Right lung (tissue), 2 donors: ENCODE measurements at regions not wholly inside any gene's neighbourhood (a gene's known extent, or its start where the extent isn't known, plus 50 kb on each side); places are given as distances from the start of the nearest gene placed in this dataset.
"Not testable (repeated sequence)": the region's sequence is repeated elsewhere in the genome, so short reads cannot be mapped to it uniquely, and the experiment has no call there.

ENCODE experiments used
- DNase-seq, 2 donors: peaks; one replicate each; pipeline ENCODE4 v3.0.0-alpha.2; 2013

DNA sequence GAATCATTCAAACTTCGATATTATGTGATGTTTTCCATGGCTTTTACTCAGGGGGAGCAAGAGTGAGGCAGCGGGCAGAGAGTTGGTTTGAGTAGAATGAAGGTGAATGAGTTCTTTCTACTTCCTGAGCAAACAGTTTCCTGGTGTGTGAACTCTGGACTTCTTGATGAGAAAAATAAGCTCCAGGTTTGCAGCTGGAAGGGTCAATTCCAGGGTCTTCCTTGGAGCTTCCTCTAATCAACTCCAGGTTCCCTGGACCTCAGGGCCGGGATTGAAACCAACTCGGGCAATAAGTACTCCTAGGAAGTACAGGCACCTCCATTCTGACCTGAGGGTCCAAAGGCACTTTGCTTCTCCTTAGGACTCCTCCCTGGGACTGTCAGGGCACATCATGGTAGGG is 243.6 kb upstream of the ONECUT1 start:
- DNase-seq, result no peak

DNA sequence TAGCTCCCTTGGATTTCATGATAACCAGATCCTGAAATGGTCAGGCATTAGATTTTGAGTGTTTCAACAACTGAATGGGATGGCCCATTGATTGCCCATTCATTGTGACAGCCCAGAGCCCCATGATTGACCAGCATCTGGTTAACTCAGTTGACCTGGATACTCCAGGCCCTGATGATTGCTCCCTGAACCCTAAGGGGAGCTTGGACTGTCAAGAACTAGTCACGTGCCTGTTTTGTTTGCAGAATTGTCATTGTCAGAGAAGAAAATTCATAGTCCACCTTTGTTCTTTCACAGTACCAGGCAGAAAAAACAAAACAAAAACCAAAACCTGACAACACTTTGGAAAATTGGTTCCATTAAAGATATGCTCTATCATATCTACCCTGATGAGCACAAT is 241.3 kb upstream of the ONECUT1 start:
- DNase-seq, result no peak

DNA sequence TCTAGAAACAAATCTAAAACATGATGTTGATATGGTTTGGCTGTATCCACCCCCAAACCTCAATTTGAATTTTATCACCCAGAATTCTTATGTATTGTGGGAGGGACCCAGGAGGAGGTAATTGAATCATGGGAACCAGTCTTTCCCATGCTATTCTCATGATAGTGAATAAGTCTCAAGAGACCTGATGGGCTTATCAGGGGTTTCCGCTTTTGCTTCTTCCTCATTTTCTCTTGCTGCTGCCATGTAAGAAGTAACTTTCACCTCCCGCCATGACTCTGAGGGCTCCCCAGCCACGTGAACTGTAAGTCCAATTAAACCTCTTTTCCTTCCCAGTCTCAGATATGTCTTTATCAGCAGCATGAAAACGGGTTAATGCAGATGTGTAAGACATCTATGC is 232.7 kb upstream of the ONECUT1 start:
- no peak for DNase-seq

- DNase-seq, result no peak
Measured at GRCh38 chr15:53013329-53013728, 223.2 kb upstream of the ONECUT1 start.

DNA sequence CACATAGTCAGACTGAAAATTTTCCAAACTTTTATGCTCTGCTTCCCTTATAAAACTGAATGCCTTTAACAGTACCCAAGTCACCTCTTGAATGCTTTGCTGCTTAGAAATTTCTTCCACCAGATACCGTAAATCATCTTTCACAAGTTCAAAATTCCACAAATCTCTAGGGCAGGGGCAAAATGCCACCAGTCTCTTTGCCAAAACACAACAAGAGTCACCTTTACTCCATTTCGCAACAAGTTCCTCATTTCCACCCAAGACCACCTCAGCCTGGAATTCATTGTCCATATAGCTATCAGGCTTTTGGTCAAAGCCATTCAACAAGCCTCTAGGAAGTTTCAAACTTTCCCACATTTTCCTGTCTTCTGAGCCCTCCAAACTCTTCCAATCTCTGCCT is 221.6 kb upstream of the ONECUT1 start:
- DNase-seq, result not testable (repeated sequence)

DNA sequence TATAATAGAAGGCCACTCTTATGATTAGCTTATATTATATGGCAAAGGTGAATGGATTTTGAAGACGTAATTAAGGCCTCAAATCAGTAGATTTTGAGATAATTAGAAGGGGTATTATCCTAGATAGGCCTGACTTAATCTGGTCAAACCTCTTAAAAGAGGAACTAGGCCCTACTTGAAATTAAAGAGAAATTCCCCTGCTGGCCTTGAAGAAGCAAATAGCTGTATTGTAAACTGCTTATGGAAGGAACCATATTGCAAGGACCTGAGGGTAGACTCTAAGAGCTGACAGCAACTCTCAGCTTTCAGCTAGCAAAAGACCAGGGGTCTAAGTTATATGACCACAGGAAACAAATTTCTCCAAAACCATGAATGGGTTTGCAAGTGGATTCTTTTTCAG is 219.0 kb upstream of the ONECUT1 start:
- DNase-seq, result no peak

DNA sequence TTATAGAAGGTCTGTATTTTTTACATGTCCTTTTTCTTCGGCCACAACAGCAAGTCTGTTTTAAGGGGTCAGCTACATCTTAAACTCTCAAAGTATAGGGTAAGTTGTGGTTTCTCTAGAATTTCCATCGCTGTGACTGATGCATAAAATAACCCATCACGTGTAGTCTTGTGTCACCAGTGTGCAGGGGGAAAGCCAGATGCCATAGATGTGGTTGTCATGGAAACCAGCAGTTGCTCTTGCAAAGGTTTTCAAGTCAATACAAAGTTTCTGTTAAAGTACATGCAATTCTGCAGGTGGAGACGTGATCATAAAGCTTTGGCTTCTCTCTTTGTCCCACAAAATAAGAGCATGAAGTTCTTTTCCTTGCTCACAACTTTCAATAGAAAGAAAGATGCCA is 210.3 kb upstream of the ONECUT1 start:
- no peak for DNase-seq

DNA sequence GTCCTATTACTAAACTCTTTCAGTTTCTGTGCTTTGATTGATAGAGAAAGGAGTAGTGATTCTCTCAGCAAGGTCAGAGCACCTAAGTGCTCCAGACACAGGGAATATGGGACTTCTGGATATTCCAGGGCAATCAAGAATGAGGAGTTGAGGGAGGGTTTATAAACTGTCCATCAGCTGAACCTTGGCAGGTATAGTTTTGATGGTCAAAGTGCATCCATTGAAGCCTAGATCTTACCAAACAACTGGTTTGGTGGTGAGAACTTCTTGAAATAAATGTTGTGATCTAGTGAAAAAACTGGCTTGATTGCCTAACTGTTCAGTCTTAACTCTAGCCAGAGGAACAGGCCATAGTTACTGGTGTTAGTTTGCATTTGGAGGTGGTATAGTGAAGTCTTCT is 207.0 kb upstream of the ONECUT1 start:
- no peak for DNase-seq

- DNase-seq, result no peak
Measured at GRCh38 chr15:52994290-52994689, 204.2 kb upstream of the ONECUT1 start.

- DNase-seq, result no peak
Measured at GRCh38 chr15:52984507-52984906, 194.4 kb upstream of the ONECUT1 start.

DNA sequence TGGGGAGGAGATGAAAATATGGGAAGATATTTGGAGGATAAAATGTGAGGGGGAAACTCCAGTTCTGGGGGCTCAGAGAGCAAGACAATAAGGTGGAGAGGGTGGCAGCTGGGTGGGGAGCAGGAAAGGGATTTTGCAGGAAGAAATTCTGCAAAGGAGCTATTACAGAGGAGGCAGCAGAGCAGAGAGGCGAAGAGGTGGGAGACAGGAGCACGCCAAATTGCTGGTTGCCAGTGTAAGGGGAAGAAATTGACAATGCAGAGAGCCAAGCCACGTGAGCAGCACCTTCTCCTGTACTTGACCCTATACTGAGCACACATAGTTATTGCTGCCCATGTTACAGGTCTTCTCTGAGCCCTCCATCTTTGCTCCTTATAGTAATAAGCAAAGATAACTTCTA is 190.3 kb upstream of the ONECUT1 start:
- DNase-seq, result no peak

- no peak for DNase-seq
Measured at GRCh38 chr15:52976516-52977075, 186.5 kb upstream of the ONECUT1 start.

DNA sequence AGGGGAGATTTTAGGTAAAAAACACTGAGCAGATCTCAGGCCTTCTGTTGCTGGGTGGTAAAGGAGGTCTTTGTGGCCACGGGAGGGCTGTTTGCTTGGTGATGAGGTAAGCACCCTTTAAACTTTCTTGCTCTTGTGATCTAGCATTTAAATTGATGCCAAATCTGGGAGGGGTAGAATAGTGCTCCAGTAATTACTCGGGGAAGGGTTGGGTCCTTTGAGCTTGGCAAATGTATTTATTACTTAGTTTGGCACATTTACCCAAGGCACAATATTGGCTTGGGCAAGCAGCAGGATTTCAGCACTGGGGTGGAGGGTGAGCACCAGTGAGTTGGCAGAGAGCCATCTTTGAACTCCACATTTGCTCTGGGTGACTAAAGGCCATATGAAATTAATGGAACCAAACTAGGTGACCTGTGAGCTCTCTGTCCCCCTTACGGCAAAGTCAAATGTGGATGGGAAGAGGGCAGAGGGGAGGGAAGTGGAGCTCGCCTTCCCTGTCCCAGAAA is 185.9 kb upstream of the ONECUT1 start:
- DNase-seq, result no peak

DNA sequence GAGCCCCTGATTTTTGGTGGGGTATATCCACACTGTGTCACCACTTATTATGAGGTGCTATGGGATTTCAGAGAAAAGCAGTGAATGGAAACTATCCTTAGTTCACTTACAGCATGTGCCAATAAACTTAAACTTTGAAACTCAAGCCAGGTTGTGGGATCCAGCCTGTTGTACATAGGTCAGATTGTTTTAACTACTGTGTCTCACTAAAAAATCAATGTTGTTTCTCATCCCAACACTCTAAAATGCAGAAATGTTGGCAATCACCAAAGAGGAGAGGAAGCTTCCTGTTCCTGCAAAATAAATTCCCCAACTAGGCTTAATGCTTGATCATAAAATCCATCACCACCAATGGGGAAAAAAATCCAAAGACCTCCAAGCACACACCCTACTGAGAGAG is 173.7 kb upstream of the ONECUT1 start:
- DNase-seq, result no peak

GRCh38 chr15:52960283-52960682 is 170.1 kb upstream of the ONECUT1 start:
- DNase-seq, result no peak

- DNase-seq, result no peak
Measured at GRCh38 chr15:52943746-52944145, 153.6 kb upstream of the ONECUT1 start.

GRCh38 chr15:52936489-52936888 is 146.4 kb upstream of the ONECUT1 start:
- no peak for DNase-seq

- no peak for DNase-seq
Measured at GRCh38 chr15:52925130-52925529, 135.0 kb upstream of the ONECUT1 start.

GRCh38 chr15:52924630-52925029 is 134.5 kb upstream of the ONECUT1 start:
- no peak for DNase-seq

DNA sequence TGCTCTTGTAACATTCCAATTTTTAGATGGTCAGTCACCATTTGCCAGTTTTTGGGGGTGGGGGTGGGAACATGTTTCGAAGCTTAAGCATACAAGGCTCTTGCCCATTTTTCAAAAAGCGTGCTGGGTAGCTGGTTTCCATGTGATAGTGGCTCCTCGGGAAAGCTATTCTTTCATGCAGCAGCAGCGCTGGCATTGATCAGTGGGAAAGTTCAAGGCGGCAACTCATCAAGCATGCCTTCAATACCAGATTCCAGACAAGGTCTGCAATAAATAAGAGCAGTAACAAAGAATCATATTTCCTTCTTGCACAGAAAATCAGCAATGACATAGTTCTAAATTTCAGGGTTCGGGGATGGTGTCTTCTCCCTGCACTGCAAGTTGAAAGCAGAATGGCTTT is 133.5 kb upstream of the ONECUT1 start:
- DNase-seq, result no peak

DNA sequence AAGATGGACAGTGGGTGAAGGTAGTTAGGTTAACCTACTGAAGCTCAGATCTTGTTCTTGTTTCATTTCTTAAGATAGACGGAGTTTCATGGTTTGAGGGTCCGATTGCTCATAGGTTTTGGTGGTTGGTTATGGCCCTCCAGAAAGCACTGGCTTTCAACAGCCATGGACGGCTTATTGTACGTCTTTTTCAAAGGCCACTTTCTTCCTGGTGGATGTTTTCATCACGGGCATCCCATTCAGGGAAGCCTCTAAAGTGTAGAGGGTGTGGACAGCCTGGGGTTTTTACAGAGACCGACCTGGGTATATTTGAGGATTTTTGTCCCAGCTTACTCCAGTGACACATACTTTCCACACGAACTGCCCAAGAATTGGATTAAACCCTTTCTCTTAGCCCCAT is 132.7 kb upstream of the ONECUT1 start:
- no peak for DNase-seq

DNA sequence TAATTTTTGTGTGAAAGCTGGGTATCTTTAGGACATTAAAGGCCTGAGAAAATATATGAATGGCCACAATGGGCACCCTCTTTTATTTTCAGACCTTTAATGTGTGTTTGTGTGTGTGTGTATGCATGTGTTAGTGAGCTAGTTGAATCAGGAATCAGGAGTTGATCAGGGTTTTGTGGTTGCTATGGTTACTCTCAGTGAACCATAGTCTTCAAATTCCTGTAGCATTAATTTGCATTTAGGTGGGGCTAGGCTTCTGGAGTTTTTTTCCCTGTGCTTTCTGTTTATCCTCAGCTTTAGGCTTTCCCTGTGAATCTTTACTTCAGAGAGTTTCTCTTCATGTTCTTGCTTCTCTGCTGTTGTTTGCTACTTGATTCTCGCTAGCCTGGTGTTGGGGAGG is 122.0 kb upstream of the ONECUT1 start:
- no peak for DNase-seq

DNA sequence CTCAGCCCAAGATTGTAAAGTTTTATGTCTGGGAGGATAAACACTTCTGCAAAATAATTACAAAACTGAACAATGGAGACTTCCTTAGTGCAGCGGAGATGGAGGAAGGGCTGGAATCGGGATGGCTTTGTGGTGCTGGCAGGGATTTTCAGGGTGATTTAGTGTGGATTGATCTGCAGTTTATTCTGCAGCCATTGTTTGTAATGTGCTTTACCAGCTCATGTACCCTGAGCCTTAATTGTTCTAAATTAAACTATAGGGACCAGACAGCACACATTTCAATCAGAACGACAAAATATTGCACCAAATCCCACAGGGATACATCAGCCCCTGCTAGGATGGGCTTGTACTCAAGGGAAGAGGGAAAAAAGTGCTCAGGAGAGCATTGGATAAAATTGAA is 103.2 kb upstream of the ONECUT1 start:
- DNase-seq, result no peak

DNA sequence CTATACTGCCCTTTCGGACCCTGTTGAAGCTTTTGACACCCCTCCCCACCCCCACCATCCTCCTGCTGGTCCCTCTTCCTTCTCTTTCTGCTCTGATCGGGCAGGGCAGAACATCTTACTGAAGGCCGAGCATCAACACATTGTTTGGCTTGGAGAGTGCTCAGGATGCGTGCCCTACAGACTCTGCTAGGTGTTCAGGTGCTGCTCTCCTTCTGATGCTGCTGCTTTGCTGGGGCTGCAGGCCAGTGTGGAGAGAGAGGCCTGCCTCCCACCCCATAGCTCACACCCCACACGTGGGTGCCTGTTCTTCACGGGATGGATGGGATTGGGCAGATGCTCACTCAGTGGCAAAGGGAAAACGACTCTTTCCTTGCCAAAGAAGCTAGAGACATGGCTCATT is 89.8 kb upstream of the ONECUT1 start:
- no peak for DNase-seq

DNA sequence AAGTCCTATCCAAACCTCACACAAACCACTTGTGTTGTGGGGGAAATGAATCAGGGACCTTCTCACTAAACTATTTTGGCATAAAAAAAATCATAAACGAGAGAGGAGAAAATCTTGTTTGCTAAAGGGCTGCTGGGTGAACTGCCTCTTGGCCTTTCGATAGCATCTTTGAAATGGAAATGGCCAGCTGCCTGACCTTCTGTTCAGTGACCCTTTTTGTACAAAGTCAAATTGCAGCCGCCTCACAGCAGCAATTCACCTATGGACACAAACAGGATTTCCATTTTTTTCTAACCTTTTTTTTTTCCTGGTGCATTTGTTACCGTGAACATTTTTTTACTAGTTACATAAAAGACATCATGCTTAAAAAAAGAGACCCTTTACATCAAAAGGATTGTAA is 89.0 kb upstream of the ONECUT1 start:
- no peak for DNase-seq
